Islet of Langerhans (tissue), 1 donor: ENCODE measurements at regions not wholly inside any gene's neighbourhood (a gene's known extent, or its start where the extent isn't known, plus 50 kb on each side); places are given as distances from the start of the nearest gene placed in this dataset.
"Not testable (repeated sequence)": the region's sequence is repeated elsewhere in the genome, so short reads cannot be mapped to it uniquely, and the experiment has no call there.

Source experiments
- FAIRE-seq: peaks from one replicate; lab custom pipeline; 2011; peaks lifted over from hg19 to GRCh38; lab: Jason Lieb, UNC

GRCh38 chr3:5822843-5823242 is 635.3 kb downstream of the EDEM1 start:
- FAIRE-seq, result no peak

GRCh38 chr3:5826467-5826866 is 639.0 kb downstream of the EDEM1 start:
- no peak for FAIRE-seq

GRCh38 chr3:5828251-5828650 is 640.7 kb downstream of the EDEM1 start:
- FAIRE-seq, result no peak

- no peak for FAIRE-seq
Measured at GRCh38 chr3:5840056-5840455, 652.5 kb downstream of the EDEM1 start.

- FAIRE-seq, result no peak
Measured at GRCh38 chr3:5841599-5841998, 654.1 kb downstream of the EDEM1 start.

GRCh38 chr3:5846261-5846660 is 658.8 kb downstream of the EDEM1 start:
- no peak for FAIRE-seq

- no peak for FAIRE-seq
Measured at GRCh38 chr3:5861151-5861550, 673.6 kb downstream of the EDEM1 start.

- no peak for FAIRE-seq
Measured at GRCh38 chr3:5874931-5875341, 687.4 kb downstream of the EDEM1 start.

GRCh38 chr3:5888851-5889250 is 701.3 kb downstream of the EDEM1 start:
- no peak for FAIRE-seq

GRCh38 chr3:5889374-5889773 is 701.9 kb downstream of the EDEM1 start:
- no peak for FAIRE-seq

- FAIRE-seq, result no peak
Measured at GRCh38 chr3:5891711-5892110, 704.2 kb downstream of the EDEM1 start.

GRCh38 chr3:5898106-5898505 is 710.6 kb downstream of the EDEM1 start:
- FAIRE-seq, result no peak

- FAIRE-seq, result no peak
Measured at GRCh38 chr3:5899014-5899761, 711.7 kb downstream of the EDEM1 start.

- FAIRE-seq, result no peak
Measured at GRCh38 chr3:5917932-5918331, 730.4 kb downstream of the EDEM1 start.

- FAIRE-seq, result no peak
Measured at GRCh38 chr3:5918626-5919025, 731.1 kb downstream of the EDEM1 start.

GRCh38 chr3:5929027-5929426 is 741.5 kb downstream of the EDEM1 start:
- no peak for FAIRE-seq

- not testable (repeated sequence) for FAIRE-seq
Measured at GRCh38 chr3:5944061-5944460, 756.6 kb downstream of the EDEM1 start.

- no peak for FAIRE-seq
Measured at GRCh38 chr3:5948084-5948483, 760.6 kb downstream of the EDEM1 start.

GRCh38 chr3:5951026-5951425 is 763.5 kb downstream of the EDEM1 start:
- FAIRE-seq, result no peak

- FAIRE-seq, result no peak
Measured at GRCh38 chr3:5972586-5972985, 785.1 kb downstream of the EDEM1 start.

- no peak for FAIRE-seq
Measured at GRCh38 chr3:5974630-5975322, 787.3 kb downstream of the EDEM1 start.

- no peak for FAIRE-seq
Measured at GRCh38 chr3:5977331-5977730, 789.8 kb downstream of the EDEM1 start.

- no peak for FAIRE-seq
Measured at GRCh38 chr3:5980475-5980874, 793.0 kb downstream of the EDEM1 start.

- no peak for FAIRE-seq
Measured at GRCh38 chr3:5994651-5995050, 807.1 kb downstream of the EDEM1 start.
